ENCODE measurements at regions not wholly inside any gene's neighbourhood (a gene's known extent, or its start where the extent isn't known, plus 50 kb on each side); places are given as distances from the start of the nearest gene placed in this dataset.

GRCh38 chr10:23693925-23694324 lies 255.1 kb downstream of the OTUD1 start:
- H3K4me1 Mint-ChIP-seq (ENCODE audit: unreplicated experiment), result peaks cover 3% of the 10 kb centered on the region
- no peaks in the 10 kb centered on the region for H3K9me3 Mint-ChIP-seq (ENCODE audit: unreplicated experiment)
- DNase-seq (ENCODE audit: extremely low spot score, unreplicated experiment), result no peak
- H3K27ac Mint-ChIP-seq (ENCODE audit: unreplicated experiment), result no peak overlapping the region
- no peaks in the 10 kb centered on the region for H3K36me3 Mint-ChIP-seq (ENCODE audit: unreplicated experiment)
- no peak overlapping the region for H3K4me3 Mint-ChIP-seq (ENCODE audit: unreplicated experiment)
- TF ChIP-seq, protein P1, sequence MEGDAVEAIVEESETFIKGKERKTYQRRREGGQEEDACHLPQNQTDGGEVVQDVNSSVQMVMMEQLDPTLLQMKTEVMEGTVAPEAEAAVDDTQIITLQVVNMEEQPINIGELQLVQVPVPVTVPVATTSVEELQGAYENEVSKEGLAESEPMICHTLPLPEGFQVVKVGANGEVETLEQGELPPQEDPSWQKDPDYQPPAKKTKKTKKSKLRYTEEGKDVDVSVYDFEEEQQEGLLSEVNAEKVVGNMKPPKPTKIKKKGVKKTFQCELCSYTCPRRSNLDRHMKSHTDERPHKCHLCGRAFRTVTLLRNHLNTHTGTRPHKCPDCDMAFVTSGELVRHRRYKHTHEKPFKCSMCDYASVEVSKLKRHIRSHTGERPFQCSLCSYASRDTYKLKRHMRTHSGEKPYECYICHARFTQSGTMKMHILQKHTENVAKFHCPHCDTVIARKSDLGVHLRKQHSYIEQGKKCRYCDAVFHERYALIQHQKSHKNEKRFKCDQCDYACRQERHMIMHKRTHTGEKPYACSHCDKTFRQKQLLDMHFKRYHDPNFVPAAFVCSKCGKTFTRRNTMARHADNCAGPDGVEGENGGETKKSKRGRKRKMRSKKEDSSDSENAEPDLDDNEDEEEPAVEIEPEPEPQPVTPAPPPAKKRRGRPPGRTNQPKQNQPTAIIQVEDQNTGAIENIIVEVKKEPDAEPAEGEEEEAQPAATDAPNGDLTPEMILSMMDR (IDR thresholded peaks at IDR 0.05), result no peak
- peaks cover 41% of the 10 kb centered on the region for H3K27me3 Mint-ChIP-seq (ENCODE audit: unreplicated experiment)

GRCh38 chr10:23694446-23694920 lies 255.6 kb downstream of the OTUD1 start:
- no peak overlapping the region for H3K4me3 Mint-ChIP-seq (ENCODE audit: unreplicated experiment)
- no peak for DNase-seq (ENCODE audit: extremely low spot score, unreplicated experiment)
- H3K9me3 Mint-ChIP-seq (ENCODE audit: unreplicated experiment), result no peaks in the 10 kb centered on the region
- H3K4me1 Mint-ChIP-seq (ENCODE audit: unreplicated experiment), result peaks cover 3% of the 10 kb centered on the region
- TF ChIP-seq, protein P1 (IDR thresholded peaks at IDR 0.05), result no peak
- H3K27ac Mint-ChIP-seq (ENCODE audit: unreplicated experiment), result no peak overlapping the region
- H3K27me3 Mint-ChIP-seq (ENCODE audit: unreplicated experiment), result peaks cover 41% of the 10 kb centered on the region
- H3K36me3 Mint-ChIP-seq (ENCODE audit: unreplicated experiment), result no peaks in the 10 kb centered on the region

DNA sequence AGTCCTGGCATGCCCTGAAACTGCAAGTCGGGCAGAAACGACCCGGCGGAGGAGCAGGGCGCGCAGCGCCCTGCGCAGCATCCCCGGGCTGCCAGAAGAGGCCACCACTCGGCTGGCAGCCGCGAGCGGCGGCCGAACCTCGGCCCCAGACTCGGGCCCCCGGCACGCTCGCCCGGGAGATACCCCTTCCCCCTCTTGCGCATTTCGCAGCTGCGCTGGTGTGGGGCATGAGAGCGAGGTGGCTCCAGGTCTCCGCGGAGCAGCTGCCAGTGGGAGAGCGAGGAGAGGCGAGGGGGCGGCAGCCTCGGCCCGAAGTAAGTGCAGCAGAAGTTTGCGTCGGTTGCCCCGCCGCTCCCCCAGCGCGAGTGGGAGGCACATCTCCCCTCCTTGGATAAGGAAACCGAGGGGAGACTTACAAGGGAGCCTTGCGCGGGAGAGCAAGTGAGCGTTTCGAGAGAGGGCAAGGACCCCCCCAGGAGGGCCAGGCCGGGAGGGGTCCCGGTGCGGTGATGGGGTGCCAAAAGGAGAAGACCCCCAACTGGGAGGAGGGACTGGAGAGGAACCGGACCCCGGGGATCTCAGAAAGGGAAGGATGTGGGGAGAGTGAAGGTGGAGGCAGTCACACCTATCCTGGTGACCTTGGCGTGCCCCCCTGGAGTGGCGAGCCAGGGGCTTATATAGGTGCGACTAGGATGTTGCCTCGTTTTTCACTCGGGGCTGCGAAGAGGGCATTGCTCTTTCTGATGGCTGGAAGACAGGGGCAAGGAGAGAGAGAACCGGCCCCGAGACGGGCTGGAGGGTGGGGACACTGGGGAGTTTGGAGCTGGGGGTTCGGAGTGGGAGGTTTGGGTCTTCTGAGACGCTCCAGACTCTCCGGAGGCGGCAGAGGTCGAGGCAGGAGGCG lies 256.3 kb downstream of the OTUD1 start:
- peaks cover 41% of the 10 kb centered on the region for H3K27me3 Mint-ChIP-seq (ENCODE audit: unreplicated experiment)
- no peak overlapping the region for H3K4me3 Mint-ChIP-seq (ENCODE audit: unreplicated experiment)
- no peak for DNase-seq (ENCODE audit: extremely low spot score, unreplicated experiment)
- TF ChIP-seq, protein P1 (IDR thresholded peaks at IDR 0.05), result no peak
- peaks cover 3% of the 10 kb centered on the region for H3K4me1 Mint-ChIP-seq (ENCODE audit: unreplicated experiment)
- H3K9me3 Mint-ChIP-seq (ENCODE audit: unreplicated experiment), result no peaks in the 10 kb centered on the region
- no peak overlapping the region for H3K27ac Mint-ChIP-seq (ENCODE audit: unreplicated experiment)
- H3K36me3 Mint-ChIP-seq (ENCODE audit: unreplicated experiment), result no peaks in the 10 kb centered on the region

DNA sequence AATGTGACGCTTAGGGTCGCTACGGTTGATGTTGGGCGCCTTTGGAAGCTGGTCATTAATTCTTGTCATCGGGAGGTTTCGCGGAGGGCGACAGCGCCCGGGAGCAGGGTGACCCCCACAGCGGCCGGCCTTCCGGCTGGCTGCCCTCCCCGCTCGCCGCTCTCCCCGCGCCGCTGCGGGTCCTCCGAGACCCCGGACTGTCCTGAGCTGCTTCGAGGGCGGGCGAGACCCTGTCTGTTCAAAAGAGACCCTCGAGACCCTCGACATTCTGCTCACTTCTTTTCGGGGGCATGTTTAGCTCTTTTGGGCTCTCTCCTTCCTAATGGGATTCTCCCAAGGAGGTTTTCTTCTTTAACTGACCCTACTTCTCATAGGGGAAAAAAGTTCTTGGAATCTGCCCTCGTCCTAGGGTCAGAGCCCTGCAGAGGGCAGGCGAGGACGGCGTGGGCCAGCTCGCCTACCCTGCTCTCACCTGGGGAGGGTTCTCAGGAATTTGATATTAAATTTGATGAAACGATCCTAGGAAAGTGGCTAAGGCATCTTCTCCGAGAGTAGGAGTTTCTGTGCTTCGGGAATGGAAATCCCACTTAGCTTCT lies 257.0 kb downstream of the OTUD1 start:
- H3K27ac Mint-ChIP-seq (ENCODE audit: unreplicated experiment), result no peak overlapping the region
- no peaks in the 10 kb centered on the region for H3K36me3 Mint-ChIP-seq (ENCODE audit: unreplicated experiment)
- H3K4me3 Mint-ChIP-seq (ENCODE audit: unreplicated experiment), result no peak overlapping the region
- peaks cover 46% of the 10 kb centered on the region for H3K27me3 Mint-ChIP-seq (ENCODE audit: unreplicated experiment)
- H3K4me1 Mint-ChIP-seq (ENCODE audit: unreplicated experiment), result peaks cover 3% of the 10 kb centered on the region
- TF ChIP-seq, protein P1 (IDR thresholded peaks at IDR 0.05), result no peak
- H3K9me3 Mint-ChIP-seq (ENCODE audit: unreplicated experiment), result no peaks in the 10 kb centered on the region
- no peak for DNase-seq (ENCODE audit: extremely low spot score, unreplicated experiment)

DNA sequence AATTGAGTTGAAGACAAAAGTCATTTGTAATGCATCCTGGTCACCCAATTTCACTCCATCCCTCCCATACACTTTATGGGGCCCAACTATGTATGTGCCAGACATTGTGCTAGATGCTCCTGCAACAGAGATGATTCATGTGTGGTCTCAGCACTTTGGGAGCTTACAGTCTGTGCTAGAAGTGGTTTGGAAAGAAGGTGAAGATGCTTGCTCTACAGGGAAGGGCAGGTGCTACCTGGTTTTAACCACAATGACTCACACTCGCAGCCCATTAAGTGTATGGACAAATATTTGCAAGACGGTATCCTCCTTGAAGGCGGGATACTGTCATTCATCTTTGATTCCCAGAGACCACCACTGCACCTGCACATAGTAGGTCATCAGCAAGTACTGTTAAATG lies 257.6 kb downstream of the OTUD1 start:
- H3K27me3 Mint-ChIP-seq (ENCODE audit: unreplicated experiment), result peaks cover 46% of the 10 kb centered on the region
- no peaks in the 10 kb centered on the region for H3K9me3 Mint-ChIP-seq (ENCODE audit: unreplicated experiment)
- H3K36me3 Mint-ChIP-seq (ENCODE audit: unreplicated experiment), result no peaks in the 10 kb centered on the region
- TF ChIP-seq, protein P1 (IDR thresholded peaks at IDR 0.05), result no peak
- H3K4me1 Mint-ChIP-seq (ENCODE audit: unreplicated experiment), result peaks cover 3% of the 10 kb centered on the region
- no peak overlapping the region for H3K4me3 Mint-ChIP-seq (ENCODE audit: unreplicated experiment)
- H3K27ac Mint-ChIP-seq (ENCODE audit: unreplicated experiment), result no peak overlapping the region
- DNase-seq (ENCODE audit: extremely low spot score, unreplicated experiment), result no peak

Data from osteocyte (in vitro differentiated cells).